GM12864 (cell line): ENCODE measurements at regions not wholly inside any gene's neighbourhood (a gene's known extent, or its start where the extent isn't known, plus 50 kb on each side); places are given as distances from the start of the nearest gene placed in this dataset.

Source experiments
- DNase-seq: peaks from one replicate; pipeline ENCODE4 v3.0.0-alpha.2; 2011; ENCODE audit warnings: low read depth
- H3K4me3 ChIP-seq: 2 replicates; pipeline ENCODE4 v1.5.1; 2011; ENCODE audit warnings: mild to moderate bottlenecking, low read depth, low read length, control low read depth
- TF ChIP-seq, protein P1 (sequence below): IDR thresholded peaks from 2 replicates; pipeline ENCODE4 v1.5.1; 2011; ENCODE audit warnings: low read depth, mild to moderate bottlenecking, moderate library complexity, low read length, control low read depth, inconsistent platforms; ENCODE audit errors: missing control alignments

DNA sequence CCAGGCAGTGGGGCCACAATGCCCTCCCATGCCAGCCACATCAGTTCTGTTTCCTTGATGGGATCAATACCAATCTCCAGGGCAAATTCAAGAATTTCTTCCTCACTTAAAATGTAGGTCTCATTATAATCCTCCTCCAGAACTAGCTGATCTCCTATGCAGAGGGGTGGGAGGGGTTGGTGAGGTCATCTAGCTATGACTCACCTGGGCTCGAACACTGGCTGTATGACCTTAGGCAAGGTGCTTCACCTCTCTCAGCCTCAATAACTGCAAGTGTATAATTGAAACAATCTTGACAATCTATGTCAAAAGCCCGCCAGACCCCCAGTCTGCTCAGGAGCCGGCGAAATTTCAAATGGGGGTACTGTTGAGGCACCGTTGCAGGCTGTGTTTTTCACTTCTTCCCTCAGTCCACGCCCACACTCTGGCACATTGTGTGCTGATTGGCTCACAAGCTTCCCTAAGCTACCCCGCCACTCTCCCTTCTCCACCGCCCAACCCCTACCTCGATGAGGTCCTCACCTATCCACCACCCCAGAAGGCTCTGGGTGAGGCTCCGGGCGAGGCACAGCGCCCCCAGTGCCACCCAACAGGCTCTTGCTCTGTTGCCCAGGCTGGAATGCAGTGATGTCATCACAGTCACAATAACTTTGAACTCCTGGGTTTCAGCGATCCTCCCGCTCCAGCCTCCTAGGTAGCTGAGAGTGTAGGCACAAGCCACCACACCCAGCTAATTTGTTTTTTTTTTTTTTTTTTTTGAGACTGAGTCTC, 70.5 kb downstream of the ZNF22 start:
- DNase-seq, result no peak
- H3K4me3 ChIP-seq, result no peak overlapping the region

DNA sequence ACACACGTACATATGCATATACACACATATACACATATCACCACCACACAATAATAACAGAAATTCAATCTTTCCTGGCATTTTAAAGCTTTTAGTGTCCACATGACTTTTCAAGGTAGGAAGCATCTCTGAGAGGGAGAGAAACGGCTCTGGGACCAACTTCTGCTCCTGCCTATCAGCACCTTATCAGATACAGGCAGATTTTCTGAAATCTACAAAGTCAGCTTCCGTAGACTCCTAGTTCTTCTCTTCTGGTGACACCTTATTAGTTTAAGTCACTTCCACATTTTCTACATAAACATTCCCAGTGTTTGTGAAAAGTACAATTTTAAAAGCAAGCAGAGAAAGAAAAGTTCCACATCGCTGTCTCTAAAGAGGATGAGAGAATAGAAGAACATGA, 74.5 kb downstream of the ZNF22 start:
- TF ChIP-seq, protein P1, sequence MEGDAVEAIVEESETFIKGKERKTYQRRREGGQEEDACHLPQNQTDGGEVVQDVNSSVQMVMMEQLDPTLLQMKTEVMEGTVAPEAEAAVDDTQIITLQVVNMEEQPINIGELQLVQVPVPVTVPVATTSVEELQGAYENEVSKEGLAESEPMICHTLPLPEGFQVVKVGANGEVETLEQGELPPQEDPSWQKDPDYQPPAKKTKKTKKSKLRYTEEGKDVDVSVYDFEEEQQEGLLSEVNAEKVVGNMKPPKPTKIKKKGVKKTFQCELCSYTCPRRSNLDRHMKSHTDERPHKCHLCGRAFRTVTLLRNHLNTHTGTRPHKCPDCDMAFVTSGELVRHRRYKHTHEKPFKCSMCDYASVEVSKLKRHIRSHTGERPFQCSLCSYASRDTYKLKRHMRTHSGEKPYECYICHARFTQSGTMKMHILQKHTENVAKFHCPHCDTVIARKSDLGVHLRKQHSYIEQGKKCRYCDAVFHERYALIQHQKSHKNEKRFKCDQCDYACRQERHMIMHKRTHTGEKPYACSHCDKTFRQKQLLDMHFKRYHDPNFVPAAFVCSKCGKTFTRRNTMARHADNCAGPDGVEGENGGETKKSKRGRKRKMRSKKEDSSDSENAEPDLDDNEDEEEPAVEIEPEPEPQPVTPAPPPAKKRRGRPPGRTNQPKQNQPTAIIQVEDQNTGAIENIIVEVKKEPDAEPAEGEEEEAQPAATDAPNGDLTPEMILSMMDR, result no peak
- DNase-seq, result no peak
- H3K4me3 ChIP-seq, result no peak overlapping the region

More for the DNA sequence above, 70.5 kb downstream of the ZNF22 start:
- TF ChIP-seq, protein P1, result no peak

DNA sequence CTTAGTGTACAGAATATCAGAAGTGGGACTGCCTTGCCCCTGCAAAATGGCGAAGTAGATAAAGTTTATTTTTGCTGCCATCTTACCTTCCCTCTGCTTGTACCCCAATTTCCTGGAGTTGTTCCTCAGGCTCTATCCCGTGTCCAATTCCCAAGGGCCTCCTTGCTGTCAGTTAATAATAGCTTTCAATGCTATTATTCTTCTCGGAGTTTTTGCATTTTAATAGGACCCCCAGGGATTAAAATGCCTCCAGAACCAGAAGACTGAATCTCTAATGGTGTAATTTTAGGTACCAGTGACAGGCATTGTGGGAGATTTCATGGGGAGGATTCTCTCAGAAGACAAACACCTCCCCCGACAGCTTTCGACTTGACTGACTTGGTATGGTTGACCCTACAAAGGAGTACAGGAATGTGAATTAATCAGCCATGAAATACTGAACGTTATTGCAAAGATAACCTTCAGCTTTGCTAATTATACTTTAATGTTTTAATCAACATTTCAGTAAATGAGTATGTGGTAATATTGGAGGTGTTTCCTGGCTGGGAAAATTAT, 75.2 kb downstream of the ZNF22 start:
- TF ChIP-seq, protein P1, result no peak
- DNase-seq, result no peak
- no peak overlapping the region for H3K4me3 ChIP-seq

DNA sequence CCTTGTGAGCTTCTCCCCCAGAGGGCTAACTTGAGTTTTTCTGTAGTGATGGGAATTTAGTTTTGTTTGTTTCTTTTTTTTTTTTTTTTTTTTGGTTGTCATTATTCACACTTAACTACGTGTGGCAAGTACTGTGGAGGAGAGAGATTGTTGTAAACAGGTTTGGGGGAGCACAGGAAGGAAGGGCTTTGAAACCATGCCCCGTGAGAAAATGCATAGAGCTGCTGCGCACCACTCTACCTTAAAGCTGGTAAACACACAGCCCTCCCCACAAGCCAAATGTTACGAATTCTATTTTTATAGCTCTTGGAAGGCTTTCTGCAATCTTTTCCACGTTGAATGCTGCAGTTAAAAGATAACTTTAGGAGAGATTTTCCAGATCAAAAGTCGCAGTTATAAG, 76.2 kb downstream of the ZNF22 start:
- no peak for DNase-seq
- H3K4me3 ChIP-seq, result no peak overlapping the region

DNA sequence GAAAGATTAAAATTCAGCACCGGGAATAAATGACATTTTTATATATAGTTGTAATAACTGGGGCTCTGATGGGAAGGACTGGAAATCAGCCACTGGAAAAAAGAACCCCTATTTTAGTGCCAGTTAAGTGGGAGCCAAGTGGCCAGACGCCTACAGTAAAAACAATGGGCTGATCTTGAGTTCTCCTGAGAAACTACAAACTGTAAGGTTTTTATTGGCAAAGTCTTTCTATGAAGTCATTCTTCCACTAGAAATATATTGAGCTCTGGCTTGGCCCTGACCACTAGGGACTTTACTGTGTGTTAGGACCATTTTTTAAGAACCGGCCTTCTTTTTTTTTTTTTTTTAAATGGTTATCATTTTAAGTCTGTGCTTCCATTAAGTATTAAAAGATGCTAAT, 79.6 kb downstream of the ZNF22 start:
- no peak for DNase-seq
- TF ChIP-seq, protein P1, result no peak
- H3K4me3 ChIP-seq, result no peak overlapping the region

More for the DNA sequence above, 76.2 kb downstream of the ZNF22 start:
- TF ChIP-seq, protein P1, result no peak

DNA sequence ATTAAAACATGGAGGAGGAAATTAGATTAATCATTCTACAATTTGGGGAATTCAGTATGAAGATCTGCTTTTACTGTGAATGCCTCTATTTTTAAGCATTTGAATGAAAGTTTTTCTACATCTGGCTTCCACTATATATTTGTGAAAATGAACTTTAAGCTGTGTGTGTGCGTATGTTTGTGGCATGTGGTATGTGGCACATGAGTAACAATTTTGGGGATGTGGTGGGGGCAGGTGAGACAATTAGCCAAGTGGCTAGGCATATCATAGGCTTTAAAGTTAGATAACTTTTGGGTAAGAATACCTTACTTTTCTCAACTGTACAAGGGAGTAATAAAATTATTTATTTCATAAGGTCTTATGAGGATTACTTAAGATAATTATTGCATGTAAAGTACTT, 81.5 kb downstream of the ZNF22 start:
- H3K4me3 ChIP-seq, result no peak overlapping the region
- no peak for DNase-seq
- TF ChIP-seq, protein P1, result no peak

DNA sequence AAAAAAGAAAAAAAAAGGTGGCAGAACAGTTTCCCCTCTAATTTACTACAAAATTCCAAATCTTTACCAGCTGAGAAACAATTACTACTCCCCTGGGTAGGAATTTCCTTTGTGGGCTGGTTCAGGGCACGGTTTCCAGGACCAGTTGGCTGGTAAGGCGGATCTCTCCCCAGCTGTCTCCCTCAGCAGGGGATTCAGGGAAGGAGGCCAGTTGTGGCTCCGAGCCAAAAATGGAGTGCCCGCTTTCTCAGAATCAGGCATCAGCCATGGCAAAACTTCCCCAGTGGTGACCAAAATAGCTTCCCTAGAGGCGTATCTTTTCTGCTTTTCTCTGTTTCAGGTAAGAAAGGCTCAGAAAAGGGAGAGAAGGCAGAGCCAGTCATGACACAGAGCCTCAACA, 91.2 kb downstream of the ZNF22 start:
- DNase-seq, result no peak
- H3K4me3 ChIP-seq, result no peak overlapping the region
- TF ChIP-seq, protein P1, result no peak
